H9 (cell line): ENCODE measurements at regions not wholly inside any gene's neighbourhood (a gene's known extent, or its start where the extent isn't known, plus 50 kb on each side); places are given as distances from the start of the nearest gene placed in this dataset.

Experiments used
- DNase-seq: peaks from one replicate; pipeline ENCODE4 v3.0.0-alpha.2; 2017
- H2AFZ ChIP-seq: one replicate; pipeline ENCODE4 v1.6.1; 2013; ENCODE audit warnings: mild to moderate bottlenecking, low read length, control low read depth, moderate library complexity
- H2AK5ac ChIP-seq: 2 replicates; pipeline ENCODE4 v1.6.1; 2013; ENCODE audit warnings: low read length, control low read depth, mixed read lengths; ENCODE audit not compliant: insufficient read length
- H2BK120ac ChIP-seq: one replicate; pipeline ENCODE4 v1.6.1; 2013; ENCODE audit warnings: low read depth, mild to moderate bottlenecking, low read length, control low read depth, inconsistent platforms; ENCODE audit not compliant: poor library complexity, severe bottlenecking
- H2BK12ac ChIP-seq: 2 replicates; pipeline ENCODE4 v1.6.1; 2013; ENCODE audit warnings: low read length, control low read depth, mixed read lengths, low read depth; ENCODE audit not compliant: insufficient read length
- H2BK15ac ChIP-seq: 2 replicates; pipeline ENCODE4 v1.6.1; 2013; ENCODE audit warnings: low read depth, low read length, control low read depth
- H2BK20ac ChIP-seq: one replicate; pipeline ENCODE4 v1.6.1; 2013; ENCODE audit warnings: low read depth, mild to moderate bottlenecking, low read length, control low read depth, inconsistent platforms; ENCODE audit not compliant: poor library complexity, severe bottlenecking
- H2BK5ac ChIP-seq: 2 replicates; pipeline ENCODE4 v1.6.1; 2013; ENCODE audit warnings: low read length, control low read depth, mixed read lengths; ENCODE audit not compliant: insufficient read length
- H3K14ac ChIP-seq: 2 replicates; pipeline ENCODE4 v1.6.1; 2013; ENCODE audit warnings: low read length, control low read depth; ENCODE audit not compliant: insufficient read depth
- H3K18ac ChIP-seq: 2 replicates; pipeline ENCODE4 v1.6.1; 2013; ENCODE audit warnings: low read depth, mild to moderate bottlenecking, mixed read lengths, low read length, control low read depth; ENCODE audit not compliant: insufficient read length
- H3K23ac ChIP-seq: 2 replicates; pipeline ENCODE4 v1.6.1; 2013; ENCODE audit warnings: low read length, control low read depth, mixed read lengths, low read depth; ENCODE audit not compliant: insufficient read length
- H3K23me2 ChIP-seq: 2 replicates; pipeline ENCODE4 v1.6.1; 2013; ENCODE audit warnings: low read depth, mild to moderate bottlenecking, mixed read lengths, low read length, control low read depth; ENCODE audit not compliant: insufficient read length, poor library complexity, severe bottlenecking
- H3K27ac ChIP-seq: 2 replicates; pipeline ENCODE4 v1.5.1; 2013; ENCODE audit warnings: low read length, control low read depth, mixed read lengths, low read depth; ENCODE audit not compliant: insufficient read length
- H3K27me3 ChIP-seq: 2 replicates; pipeline ENCODE4 v1.6.1; 2013; ENCODE audit warnings: low read length, control low read depth, inconsistent platforms; ENCODE audit not compliant: insufficient read depth
- H3K4ac ChIP-seq: 2 replicates; pipeline ENCODE4 v1.6.1; 2013; ENCODE audit warnings: low read depth, mild to moderate bottlenecking, control low read depth, inconsistent platforms, low read length, moderate library complexity
- H3K4me1 ChIP-seq: 2 replicates; pipeline ENCODE4 v1.6.1; 2013; ENCODE audit warnings: low read length, control low read depth, inconsistent platforms; ENCODE audit not compliant: insufficient read depth
- H3K4me2 ChIP-seq: 2 replicates; pipeline ENCODE4 v1.6.1; 2013; ENCODE audit warnings: low read length, control low read depth, mixed read lengths; ENCODE audit not compliant: insufficient read length, insufficient read depth
- H3K56ac ChIP-seq: 2 replicates; pipeline ENCODE4 v1.6.1; 2013; ENCODE audit warnings: low read depth, mild to moderate bottlenecking, mixed read lengths, low read length, control low read depth; ENCODE audit not compliant: insufficient read length
- H3K79me1 ChIP-seq: 2 replicates; pipeline ENCODE4 v1.6.1; 2013; ENCODE audit warnings: low read depth, mild to moderate bottlenecking, moderate library complexity, low read length, control low read depth, inconsistent platforms; ENCODE audit not compliant: insufficient read depth, poor library complexity, severe bottlenecking
- H3K79me2 ChIP-seq: 2 replicates; pipeline ENCODE4 v1.6.1; 2013; ENCODE audit warnings: low read length, control low read depth, inconsistent platforms; ENCODE audit not compliant: insufficient read depth
- H3K9ac ChIP-seq: 2 replicates; pipeline ENCODE4 v1.6.1; 2013; ENCODE audit warnings: low read length, control low read depth, mixed read lengths; ENCODE audit not compliant: insufficient read length; ENCODE audit errors: extremely low read depth
- H3K9me3 ChIP-seq: one replicate; pipeline ENCODE4 v1.6.1; 2013; ENCODE audit warnings: low read depth, low read length, inconsistent platforms; ENCODE audit not compliant: control insufficient read depth
- H3T11ph ChIP-seq: one replicate; pipeline ENCODE4 v1.6.1; 2013; ENCODE audit warnings: mild to moderate bottlenecking, low read length, control low read depth, inconsistent platforms
- H4K20me1 ChIP-seq: one replicate; pipeline ENCODE4 v1.6.1; 2013; ENCODE audit not compliant: control insufficient read depth, insufficient read length, insufficient read depth
- H4K5ac ChIP-seq: 2 replicates; pipeline ENCODE4 v1.6.1; 2013; ENCODE audit warnings: low read depth, mild to moderate bottlenecking, mixed read lengths, low read length, control low read depth; ENCODE audit not compliant: insufficient read length
- H4K8ac ChIP-seq: replicated peaks from 2 replicates; pipeline ENCODE4 v1.6.1; 2013; ENCODE audit warnings: low read length, control low read depth, mixed read lengths, low read depth; ENCODE audit not compliant: insufficient read length
- H4K91ac ChIP-seq: 2 replicates; pipeline ENCODE4 v1.6.1; 2013; ENCODE audit warnings: low read depth, mild to moderate bottlenecking, moderate library complexity, mixed read lengths, low read length, control low read depth; ENCODE audit not compliant: insufficient read length
- H3K27ac Mint-ChIP-seq, 3 experiments: 2 replicates in 2 of 3; 3 replicates in 1 of 3; pipeline ENCODE4 v1.8.0; 2020 to 2021; ENCODE audit warnings: mixed read lengths in 3 of 3, mild to moderate bottlenecking in 1 of 3, moderate library complexity in 1 of 3
- H3K27me3 Mint-ChIP-seq: 2 replicates; pipeline ENCODE4 v1.8.0; 2021; ENCODE audit warnings: low read depth, mild to moderate bottlenecking, moderate library complexity, mixed read lengths
- H3K36me3 Mint-ChIP-seq, 3 experiments: 2 replicates in 2 of 3; 3 replicates in 1 of 3; pipeline ENCODE4 v1.8.0; 2020 to 2021; ENCODE audit warnings: low read depth in 3 of 3, mixed read lengths in 3 of 3; ENCODE audit not compliant: insufficient read depth in 1 of 3
- H3K4me1 Mint-ChIP-seq, 2 experiments: 2 replicates each; pipeline ENCODE4 v1.8.0; 2020; ENCODE audit warnings: mixed read lengths in 2 of 2
- H3K4me3 Mint-ChIP-seq, 2 experiments: 2 replicates in 1 of 2; 3 replicates in 1 of 2; pipeline ENCODE4 v1.8.0; 2020 to 2021; ENCODE audit warnings: mild to moderate bottlenecking in 2 of 2, mixed read lengths in 2 of 2, moderate library complexity in 1 of 2
- H3K9me3 Mint-ChIP-seq, 2 experiments: 2 replicates in 1 of 2; 3 replicates in 1 of 2; pipeline ENCODE4 v1.8.0; 2020; ENCODE audit warnings: mild to moderate bottlenecking in 2 of 2, mixed read lengths in 2 of 2, moderate library complexity in 1 of 2
- CTCF ChIP-seq: fragments of 200-600 bp; sonication (generic); conservative IDR thresholded peaks from 3 replicates; pipeline ENCODE4 v1.8.0; 2021; ENCODE audit warnings: antibody characterized with exemption, mild to moderate bottlenecking
- WGBS: extraction: QIAGEN DNeasy Blood & Tissue Kit; methylation state at CpG from one replicate; pipeline ENCODE4 v1.1.7; 2013; ENCODE audit warnings: missing lambda C conversion rate, low lambda C conversion rate, mixed read lengths; ENCODE audit not compliant: insufficient read length; ENCODE audit errors: extremely low coverage; 5-methylcytosine and 5-hydroxymethylcytosine counted together

GRCh38 chr12:92547420-92547819 lies 155.4 kb upstream of the PLEKHG7 start:
- Histone ChIP-seq H3K56ac (no peak overlapping the region), H3K4me2 (no peak overlapping the region), H4K91ac (no peak overlapping the region), H3K14ac (no peak overlapping the region), H4K8ac (no peak overlapping the region), H3K23ac (no peak overlapping the region), H3K9me3 (no peaks in the 10 kb centered on the region), H2AFZ (no peak overlapping the region), H2AK5ac (no peak overlapping the region), H3K23me2 (no peaks in the 10 kb centered on the region), H3K9ac (no peak overlapping the region), H3K4ac (no peak overlapping the region), H4K5ac (no peak overlapping the region), H3T11ph (no peak overlapping the region), H3K27ac (no peak overlapping the region), H3K18ac (no peak overlapping the region), H3K27me3 (no peaks in the 10 kb centered on the region), H2BK20ac (no peak overlapping the region), H4K20me1 (no peaks in the 10 kb centered on the region), H3K4me1 (no peaks in the 10 kb centered on the region; the same call in 1 of the 2 replicates), H2BK12ac (no peak overlapping the region), H2BK5ac (no peak overlapping the region), H2BK120ac (no peak overlapping the region), H2BK15ac (no peak overlapping the region), H3K79me2 (no peaks in the 10 kb centered on the region), H3K79me1 (no peaks in the 10 kb centered on the region)
- no peak for TF ChIP-seq CTCF
- no CpG with 5 or more reads among the region's 3 CpGs for WGBS
- Mint-ChIP-seq H3K4me1 (peaks cover 8 to 10% of the 10 kb centered on the region in 2 experiments; a peak in 3 of 4 replicates), H3K9me3 (no peaks in the 10 kb centered on the region), H3K27ac (no peak overlapping the region; a peak in 2 of 7 replicates), H3K36me3 (no peaks in the 10 kb centered on the region), H3K27me3 (no peaks in the 10 kb centered on the region), H3K4me3 (no peak overlapping the region)
- DNase-seq: no peak
